ENCODE measurements at regions not wholly inside any gene's neighbourhood (a gene's known extent, or its start where the extent isn't known, plus 50 kb on each side); places are given as distances from the start of the nearest gene placed in this dataset.
"Not testable (repeated sequence)": the region's sequence is repeated elsewhere in the genome, so short reads cannot be mapped to it uniquely, and the experiment has no call there.

DNA sequence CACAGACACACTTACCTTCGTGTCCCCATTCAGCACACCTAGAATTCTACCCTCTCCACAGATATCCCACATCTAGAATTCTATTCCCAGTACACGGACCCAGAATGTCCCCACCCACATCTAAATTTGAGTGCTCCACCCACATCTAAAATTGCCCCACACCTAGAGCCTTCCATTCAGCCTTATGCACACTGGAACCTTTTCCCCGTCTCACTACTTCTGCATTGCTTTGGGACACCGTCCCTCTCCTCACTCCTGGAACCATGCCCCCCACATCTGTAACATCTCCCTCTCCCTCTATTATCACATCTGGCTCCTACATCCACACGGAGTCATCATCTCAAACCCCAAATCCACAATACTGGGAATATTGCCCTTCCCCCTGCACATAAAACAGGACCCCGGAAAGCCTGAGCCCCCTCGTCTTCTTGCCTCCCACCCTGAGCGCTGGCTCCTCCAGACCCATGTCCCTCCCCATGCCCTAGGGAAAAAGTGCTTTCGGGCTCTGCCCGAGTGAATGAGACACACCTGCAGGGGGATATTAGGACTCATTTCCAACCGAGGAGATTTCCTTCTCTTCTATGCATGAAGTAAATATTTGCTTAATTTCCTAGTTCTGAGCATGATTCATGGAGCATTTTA, 125.8 kb upstream of the UNC5B start:
- DNase-seq: no peak

DNA sequence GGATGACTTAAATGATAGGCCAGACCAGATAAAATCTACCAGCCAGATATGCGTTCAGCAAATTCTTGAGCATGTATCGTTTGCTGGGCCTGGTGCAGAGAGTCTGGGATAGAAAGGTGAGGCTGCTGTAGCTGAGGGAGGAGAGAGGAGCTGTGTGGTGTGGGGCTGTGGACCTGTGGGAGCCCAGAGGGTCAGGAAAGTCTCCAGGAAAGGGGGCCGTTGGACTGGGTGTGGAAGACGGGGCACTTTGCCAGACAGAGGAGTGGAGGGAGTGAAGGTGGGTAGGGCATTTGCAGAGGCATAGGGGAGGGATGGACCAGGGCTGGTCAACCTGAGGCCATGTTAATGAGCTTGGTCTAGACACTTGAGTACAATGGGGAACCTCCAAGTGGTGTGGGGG, 124.7 kb upstream of the UNC5B start:
- DNase-seq: no peak

DNA sequence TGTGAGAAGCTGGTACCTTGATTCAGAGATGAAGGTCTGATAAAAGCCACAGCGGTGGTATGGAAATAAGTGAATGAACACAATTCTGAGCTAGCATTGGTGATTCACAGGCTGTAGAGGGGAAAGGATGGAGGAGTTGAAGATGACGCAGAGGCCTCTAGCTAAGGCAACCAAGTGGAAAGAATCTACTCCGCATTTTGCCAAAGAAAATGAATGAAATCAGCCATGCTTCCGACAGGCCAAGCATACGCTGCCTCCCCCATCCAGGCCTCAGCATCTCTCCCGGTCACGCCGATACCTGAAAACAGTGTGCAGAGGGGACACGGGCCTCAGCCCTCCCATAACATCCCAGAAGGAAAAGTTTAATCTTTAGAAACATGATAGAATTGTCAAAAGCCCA, 124.3 kb upstream of the UNC5B start:
- DNase-seq: no peak

DNA sequence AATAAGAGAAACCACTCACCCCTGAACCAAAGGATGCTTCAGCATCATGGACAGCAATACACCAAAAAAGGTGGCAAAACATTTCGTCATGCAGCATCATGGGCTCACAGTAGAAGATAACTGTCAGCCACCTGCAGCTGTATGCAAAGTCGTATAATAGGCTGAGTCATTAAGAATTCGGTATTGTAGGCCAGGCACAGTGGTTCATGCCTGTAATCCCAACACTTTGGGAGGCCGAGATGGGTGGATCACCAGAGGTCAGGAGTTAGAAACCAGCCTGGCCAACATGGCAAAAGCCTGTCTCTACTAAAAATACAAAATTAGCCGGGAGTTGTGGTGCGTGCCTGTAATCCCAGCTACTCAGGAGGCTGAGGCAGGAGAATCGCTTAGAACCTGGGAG, 123.8 kb upstream of the UNC5B start:
- not testable (repeated sequence) for DNase-seq

DNA sequence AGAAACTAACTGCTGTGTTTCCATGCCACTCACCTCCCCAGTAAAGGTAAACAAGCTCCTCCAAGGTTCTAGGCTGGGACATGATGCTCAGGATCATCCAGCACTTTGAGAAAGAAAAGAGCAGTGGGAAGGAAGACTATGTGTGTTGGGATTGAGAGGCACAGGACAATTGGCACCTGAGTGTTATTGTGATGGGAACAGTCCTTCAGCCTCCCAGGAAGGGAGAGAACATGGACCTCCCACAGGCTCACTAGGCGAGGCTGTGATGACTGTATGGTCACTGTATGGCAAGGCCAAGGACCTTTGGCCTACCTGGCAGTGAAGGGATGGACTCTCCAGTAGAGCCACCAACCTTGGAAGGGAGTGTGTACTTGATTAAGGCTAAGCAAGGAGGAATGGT, 123.2 kb upstream of the UNC5B start:
- no peak for DNase-seq

DNA sequence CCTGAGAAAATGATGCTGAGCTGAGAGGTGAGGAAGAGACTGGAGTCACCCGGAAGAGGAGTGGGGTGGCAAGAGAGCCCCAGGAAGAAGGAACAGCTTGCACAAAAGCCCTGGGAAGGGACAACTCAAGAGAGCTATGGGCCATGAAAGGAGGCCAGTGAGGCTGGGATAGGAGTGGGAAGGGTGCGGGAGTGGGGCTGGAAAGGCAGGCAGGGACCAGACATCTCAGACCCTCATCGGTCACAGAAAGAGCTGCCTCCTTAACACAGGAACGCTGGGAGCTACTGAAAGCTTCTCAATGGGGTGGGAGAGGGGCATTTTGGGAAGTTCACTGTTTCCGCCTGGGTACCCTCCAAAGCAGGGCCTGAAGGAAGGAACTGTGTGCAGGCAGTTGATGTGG, 122.0 kb upstream of the UNC5B start:
- no peak for DNase-seq

DNA sequence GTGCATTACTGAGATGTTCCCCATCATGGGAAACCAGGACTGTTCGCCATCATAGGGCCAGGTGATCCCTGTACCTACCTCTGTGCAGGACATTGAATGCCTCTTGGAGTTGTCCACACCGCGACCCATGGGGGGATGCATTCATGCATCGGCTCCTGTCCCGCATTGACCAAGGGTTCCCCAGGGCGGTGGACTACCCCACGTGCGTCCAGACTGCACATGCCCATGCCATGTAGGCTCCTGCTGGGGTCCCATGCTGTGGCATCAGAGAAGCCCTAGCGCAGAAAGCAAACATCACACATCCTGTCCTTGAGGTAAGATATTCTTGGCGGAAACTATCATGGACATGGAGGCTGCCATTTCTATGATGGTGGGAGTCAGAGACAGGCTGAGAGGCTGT, 121.6 kb upstream of the UNC5B start:
- no peak for DNase-seq

DNA sequence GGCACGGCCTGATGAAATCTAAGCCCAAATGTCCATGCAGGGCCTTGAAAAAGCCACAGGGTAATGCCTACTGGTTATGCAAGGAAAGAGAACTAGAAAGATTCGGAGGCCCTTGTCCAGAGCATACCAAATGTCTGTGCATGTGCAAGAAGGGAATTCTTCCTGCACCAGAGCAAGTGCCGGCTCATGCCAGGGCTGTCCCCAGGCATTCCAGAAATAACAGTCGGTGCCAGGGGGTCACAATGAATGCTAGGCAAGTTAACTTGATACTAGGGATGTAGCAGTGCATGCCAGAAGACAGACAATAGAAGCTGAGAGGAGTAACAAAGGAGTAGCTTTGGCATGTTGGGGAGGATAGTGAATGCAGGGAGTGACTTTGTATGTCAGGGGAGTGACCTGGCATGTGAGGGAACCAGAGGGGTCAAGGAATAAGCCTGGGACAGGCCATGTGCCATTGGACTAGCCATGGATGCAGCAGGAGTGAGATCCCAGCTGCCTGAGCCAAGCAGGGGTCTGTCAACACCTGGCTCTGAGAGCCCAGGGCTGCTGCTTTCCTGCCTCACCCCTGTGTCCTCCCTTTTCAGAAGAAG, 119.5 kb upstream of the UNC5B start:
- no peak for DNase-seq

DNA sequence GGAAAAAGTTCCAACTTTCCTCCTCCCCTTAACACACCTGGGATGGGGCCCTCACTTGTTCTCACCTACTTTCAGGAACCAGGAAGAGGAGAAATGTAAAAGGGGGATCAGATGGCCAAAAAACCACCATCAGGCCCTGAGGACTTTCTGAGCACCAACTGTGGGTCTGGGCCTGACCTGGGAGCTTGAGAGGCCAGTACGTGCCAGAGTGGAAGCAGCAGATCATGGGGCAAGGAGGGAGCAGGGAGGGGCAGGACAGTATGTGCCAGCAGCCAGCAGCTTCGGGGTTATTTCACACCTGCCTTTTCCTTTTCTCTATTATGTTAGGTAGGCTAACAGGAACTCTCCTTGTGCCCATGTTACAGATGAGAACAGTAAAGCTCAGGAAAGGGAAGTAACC, 118.8 kb upstream of the UNC5B start:
- DNase-seq: no peak

DNA sequence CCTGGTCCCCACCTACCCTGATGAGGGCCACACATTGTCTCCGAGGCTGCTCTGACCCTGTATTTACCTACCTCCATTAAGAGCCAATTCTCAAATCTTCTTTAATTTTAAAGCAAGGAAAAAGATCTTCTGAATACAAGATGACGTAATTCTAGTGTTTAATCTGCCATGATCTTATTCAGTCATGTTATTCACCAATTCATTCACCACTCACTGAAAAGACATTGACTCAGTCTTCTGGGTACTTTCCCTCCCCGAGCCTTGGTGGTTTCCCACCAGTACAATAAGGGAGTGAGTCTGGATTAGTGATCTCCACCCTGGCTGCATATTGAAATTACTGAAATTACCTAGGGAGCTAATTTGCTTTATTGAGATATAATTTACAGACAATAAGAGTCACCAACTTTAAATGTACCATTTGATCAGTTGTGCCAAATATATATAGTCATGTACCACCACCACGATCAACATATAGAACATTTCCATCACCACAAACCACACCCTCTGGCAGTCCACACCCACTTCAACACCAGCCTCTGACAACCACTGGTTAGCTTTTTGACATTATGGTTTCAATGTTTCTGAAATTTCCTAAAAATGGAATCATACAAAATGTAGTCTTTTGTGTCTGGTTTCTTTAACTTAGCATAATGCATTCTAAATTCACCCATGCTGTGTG, 117.5 kb upstream of the UNC5B start:
- DNase-seq: peak; percentile 49

DNA sequence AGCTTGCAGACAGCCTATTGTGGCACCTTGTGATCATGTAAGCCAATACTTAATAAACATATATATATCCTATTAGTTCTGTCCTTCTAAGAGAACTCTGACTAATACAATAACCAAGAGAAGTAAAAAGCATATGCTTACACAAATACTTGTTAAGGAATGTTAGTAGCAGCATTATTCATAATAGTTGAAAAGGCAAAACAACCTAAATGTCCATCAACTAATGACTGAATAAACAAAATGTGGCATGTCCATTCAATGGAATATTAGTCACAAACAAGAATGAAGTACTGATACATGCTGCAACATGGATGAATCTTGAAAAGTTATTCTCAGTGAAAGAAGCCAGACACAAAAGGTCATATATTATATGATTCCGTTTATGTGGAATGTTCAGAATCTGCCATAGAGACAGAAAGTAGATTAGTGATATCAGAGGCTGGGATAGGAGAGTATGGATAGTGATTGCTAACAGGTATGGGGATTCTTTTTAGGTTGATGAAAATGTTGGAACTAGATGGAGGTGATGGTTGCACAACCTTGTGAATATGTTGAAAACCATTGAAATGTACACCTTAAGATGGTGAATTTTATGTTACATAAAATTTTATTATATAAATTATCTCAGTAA, 112.5 kb upstream of the UNC5B start:
- DNase-seq: no peak

DNA sequence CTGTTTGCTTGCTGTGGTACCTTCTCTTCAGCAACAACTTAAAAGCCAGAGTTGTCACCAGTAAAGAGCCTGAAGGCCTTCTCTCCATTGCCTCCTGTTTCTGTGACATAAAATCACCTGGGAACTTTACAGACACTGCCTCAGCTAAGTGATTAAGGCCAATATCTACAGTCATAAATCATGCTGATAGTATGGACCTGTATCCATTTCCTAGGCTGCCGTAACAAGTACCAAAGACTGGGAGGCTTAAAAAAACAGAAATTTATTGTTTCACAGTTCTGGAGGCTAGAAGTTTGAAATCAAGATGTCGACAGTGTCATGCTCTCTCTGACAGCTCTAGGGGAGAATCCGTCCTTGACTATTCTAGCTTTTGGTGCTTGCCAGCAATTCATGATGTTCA, 108.4 kb upstream of the UNC5B start:
- DNase-seq: no peak

DNA sequence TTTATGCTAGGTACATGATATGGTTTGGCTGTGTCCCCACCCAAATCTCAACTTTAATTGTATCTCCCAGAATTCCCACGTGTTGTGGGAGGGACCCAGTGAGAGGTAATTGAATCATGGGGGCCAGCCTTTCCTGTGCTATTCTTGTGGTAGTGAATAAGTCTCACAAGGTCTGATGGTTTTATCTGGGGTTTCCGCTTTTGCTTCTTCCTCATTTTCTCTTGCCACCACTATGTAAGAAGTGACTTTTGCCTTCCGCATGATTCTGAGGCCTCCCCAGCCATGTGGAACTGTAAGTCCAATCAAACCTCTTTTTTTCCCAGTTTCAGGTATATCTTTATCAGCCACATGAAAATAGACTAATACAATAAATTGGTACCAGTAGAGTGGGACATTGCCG, 106.2 kb upstream of the UNC5B start:
- DNase-seq: not testable (repeated sequence)

DNA sequence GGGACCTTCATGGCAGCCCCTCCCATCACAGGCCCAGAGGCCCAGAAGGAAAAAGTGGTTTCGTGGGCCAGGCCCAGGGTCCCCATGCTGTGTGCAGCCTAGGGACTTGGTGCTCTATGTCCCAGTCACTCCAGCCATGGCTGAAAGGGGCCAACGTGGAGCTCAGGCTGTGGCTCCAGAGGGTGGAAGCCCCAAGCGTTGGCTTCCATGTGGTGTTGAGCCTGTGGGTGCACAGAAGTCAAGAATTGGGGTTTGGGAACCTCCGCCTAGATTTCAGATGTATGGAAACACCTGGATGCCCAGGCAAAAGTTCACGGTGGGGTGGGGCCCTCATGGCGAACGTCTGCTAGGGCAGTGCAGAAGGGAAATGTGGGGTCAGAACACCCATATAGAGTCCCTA, 105.3 kb upstream of the UNC5B start:
- not testable (repeated sequence) for DNase-seq

DNA sequence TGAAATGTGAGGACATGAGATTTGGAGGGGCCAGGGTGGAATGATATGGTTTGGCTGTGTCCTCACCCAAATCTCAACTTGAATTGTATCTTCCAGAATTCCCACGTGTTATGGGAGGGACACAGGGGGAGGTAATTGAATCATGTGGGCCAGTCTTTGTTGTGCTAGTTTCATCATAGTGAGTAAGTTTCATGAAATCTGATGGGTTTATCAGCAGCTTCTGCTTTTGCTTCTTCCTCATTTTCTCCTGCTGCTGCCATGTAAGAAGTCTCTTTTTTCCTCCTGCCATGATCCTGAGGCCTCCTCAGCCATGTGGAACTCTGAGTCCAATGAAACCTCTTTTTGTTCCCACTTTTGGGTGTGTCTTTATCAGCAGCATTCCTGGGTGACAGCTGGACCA, 104.3 kb upstream of the UNC5B start:
- DNase-seq: not testable (repeated sequence)

DNA sequence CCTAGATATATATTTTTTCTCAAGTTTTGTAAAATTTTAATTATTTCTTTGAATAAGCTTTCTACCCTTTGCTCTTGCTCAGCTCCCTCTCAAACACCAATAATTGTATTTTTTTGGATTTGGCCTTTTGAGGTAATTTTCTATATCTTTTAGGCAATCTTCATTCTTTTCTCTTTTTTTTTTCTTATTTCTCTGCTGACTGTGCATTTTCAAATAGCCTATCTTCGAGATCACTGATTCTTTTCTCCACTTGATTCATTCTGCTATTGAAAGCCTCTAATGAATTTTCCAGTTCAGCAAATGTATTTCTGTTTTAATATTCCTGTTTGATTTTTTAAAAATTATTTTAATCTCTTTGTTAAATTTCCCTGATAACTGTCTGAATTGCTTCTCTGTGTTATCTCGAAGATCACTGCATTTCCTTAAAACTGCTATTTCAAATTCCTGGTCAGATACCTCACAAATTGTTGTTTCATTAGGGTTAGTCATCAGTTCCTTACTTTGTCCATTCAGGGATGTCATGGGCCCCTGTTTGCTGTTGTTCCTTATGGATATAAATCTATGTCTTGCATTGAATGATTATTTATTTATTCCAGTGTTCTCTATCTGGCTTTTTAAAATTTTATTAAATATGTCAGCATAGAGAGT, 100.1 kb upstream of the UNC5B start:
- DNase-seq: no peak

DNA sequence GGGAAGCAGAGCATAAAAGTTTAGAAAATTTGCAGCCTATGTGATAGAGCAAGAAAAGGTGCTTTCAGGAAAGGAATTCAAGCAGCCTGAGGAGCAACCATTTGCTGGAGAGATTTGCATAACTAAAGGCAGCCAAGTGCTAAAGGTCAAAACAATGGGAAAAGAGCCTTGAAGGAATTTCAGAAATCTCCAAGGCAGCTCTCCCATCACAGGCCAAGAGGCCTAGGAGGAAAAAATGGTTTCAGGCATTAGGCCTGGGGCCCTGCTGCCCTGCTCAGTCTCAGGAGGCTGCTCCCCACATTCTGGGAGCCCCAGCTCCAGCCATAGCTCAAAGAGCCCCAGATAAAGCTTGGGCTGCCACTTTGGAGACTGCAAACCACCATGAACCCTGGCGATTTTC, 95.9 kb upstream of the UNC5B start:
- DNase-seq: no peak

DNA sequence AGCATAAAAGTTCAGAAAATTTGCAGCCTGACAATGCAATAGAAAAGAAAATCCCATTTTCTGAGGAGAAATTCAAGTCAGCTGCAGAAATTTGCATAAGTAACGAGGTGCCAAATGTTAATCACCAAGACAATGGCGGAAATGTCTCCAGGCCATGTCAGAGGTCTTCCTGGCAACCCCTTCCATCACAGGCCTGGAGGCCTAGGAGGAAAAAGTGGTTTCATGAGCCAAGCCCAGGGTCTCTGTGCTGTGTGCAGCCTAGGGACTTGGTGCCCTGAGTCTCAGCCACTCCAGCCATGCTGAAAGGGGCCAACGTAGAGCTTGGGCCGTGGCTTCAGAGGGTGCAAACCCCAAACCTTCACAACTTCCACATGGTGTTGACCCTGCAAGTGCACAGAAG, 94.8 kb upstream of the UNC5B start:
- not testable (repeated sequence) for DNase-seq

DNA sequence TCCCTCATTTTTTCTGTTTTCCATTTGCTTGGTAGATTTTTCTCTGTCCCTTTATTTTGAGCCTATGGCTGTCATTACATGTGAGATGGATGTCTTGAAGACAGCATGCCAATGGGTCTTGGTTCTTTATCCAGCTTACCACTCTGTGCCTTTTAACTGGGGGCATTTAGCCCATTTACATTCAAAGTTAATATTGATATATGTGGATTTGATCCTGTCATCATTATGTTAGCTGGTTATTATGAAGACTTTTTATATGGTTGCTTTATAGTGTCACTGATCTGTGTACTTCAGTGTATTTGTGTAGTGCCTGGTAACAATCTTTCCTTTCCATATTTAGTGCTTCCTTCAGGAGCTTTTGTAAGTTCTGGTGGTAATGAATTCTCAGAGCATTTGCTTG, 89.3 kb upstream of the UNC5B start:
- DNase-seq: no peak

DNA sequence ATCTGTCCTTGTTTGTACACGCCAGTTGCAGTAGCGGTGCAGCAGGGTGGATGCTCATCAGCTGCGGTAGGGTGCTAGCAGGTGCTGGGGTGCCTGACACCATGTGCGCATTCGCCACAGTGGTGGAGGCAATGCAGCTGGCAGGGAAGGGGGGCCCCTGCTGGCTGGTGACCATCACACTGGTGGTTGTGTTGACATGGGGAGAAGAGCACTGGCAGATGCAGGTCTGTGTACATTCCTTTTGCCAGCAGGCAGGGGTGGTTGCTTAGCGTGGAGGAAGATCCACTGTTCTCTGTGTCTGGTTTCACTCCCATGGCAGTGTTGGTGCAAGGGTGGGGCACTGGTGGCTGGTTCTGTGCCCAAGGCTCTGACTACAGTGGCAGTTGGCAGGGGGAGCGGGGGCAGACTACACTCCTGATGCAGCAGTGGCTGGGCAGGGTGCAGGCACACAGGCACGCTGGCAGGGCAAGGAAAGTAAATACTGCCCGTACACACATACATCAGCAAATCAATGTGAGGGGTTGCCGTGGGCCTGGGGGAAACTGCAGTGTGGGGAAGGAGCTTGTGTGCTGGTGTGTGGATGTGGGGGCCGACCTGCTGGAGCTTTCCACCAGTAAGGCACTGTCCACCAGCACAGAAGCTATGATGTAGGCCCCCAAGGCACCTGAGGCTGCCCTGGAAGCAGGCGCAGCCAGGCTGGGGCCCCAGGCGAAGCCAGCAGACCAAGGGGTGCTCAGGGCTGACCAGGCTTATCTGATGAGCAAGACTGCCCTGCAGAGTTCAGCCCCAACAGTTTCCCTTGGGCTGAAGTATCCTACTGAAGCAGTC, 87.2 kb upstream of the UNC5B start:
- no peak for DNase-seq

DNA sequence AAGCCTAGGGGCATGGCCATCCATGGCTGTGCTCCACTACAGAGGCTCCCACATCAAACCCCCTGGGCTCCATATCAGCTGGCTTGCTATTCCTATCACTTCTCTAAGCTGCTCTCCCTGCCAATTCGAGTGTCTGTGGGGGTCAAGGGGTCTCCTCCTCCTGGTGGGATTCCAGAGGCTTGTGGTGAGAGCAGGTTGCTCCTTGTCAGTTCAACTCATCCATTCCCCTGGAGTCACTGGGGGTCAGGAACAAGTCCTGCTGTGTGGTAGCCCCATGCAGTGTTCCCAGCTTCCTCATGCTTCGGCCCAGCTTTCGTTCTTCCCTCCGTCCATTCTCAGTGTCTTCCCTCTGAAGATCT, 86.6 kb upstream of the UNC5B start:
- no peak for DNase-seq

DNA sequence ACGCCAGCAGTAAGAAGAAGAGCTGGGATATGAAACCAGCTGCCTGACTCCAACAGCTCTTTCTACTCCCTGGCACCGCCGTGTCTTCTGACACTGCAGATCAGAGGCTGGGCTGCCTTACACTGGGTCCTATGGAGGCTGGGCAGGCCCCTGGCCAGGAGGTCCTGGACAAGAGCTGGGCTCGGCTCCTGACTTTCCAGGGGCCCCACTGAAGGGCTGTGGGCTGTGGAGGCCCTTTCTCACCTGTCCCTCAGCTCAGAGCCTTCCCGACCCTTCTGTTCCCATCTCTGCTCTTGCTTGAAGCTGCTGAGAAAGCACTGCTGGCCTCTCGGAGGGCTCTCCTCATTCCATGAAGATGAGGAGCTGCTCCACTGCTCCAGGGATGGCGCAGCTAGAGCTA, 85.9 kb upstream of the UNC5B start:
- no peak for DNase-seq

DNA sequence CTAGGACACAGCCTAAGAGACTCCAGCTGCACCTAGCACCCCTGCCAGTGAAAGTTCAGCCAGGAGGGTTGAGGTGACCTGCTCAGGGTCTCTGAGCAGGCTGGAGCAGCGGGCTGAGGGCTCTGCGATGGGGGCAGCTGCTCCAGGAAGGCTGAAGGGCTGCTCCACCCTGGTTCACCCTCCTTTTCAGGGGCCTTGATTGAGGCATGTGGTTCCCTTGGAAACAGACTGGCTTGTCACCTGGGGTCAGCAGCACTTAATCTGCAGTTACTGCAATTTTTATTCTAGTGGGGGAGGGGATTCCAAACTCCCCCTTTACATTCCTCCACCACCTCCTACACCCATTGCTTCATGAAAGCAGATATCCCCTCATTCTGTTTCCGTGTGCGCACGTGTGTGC, 85.3 kb upstream of the UNC5B start:
- no peak for DNase-seq

Measured in activated CD4-positive, alpha-beta T cell treated with anti-CD3 and anti-CD28 coated beads, Interleukin-2, amount 50 U/mL, for 16 hours (primary cell).